Bronchial epithelial cell (primary cell): ENCODE measurements at regions not wholly inside any gene's neighbourhood (a gene's known extent, or its start where the extent isn't known, plus 50 kb on each side); places are given as distances from the start of the nearest gene placed in this dataset.

ENCODE experiments used
- DNase-seq: peaks from one replicate; pipeline ENCODE4 v3.0.0-alpha.2; 2010; ENCODE audit warnings: low read depth
- FAIRE-seq: peaks from 2 replicates; lab custom pipeline; 2011; peaks lifted over from hg19 to GRCh38; lab: Jason Lieb, UNC
- H3K27me3 ChIP-seq: 2 replicates; pipeline ENCODE4 v1.5.1; 2011; ENCODE audit warnings: low read length; ENCODE audit not compliant: control insufficient read depth, insufficient read depth
- H3K36me3 ChIP-seq: 2 replicates; pipeline ENCODE4 v1.5.1; 2011; ENCODE audit warnings: low read length; ENCODE audit not compliant: control insufficient read depth, insufficient read depth
- H3K4me3 ChIP-seq: 2 replicates; pipeline ENCODE4 v1.5.1; 2011; ENCODE audit warnings: mild to moderate bottlenecking, low read depth, low read length, control low read depth
- CTCF ChIP-seq: IDR thresholded peaks from 2 replicates; pipeline ENCODE4 v1.5.1; 2011; ENCODE audit warnings: mild to moderate bottlenecking, moderate library complexity, low read length, control low read depth, inconsistent platforms; ENCODE audit not compliant: insufficient read depth, severe bottlenecking

- TF ChIP-seq CTCF: no peak
- no peak for FAIRE-seq
These were observed 1556.4 kb upstream of the ADGRL3 start for GRCh38 chr4:59643682-59644081.

GRCh38 chr4:59644765-59645164, 1555.4 kb upstream of the ADGRL3 start:
- H3K27me3 ChIP-seq: no peaks in the 10 kb centered on the region
- DNase-seq (no peak), FAIRE-seq (no peak)
- no peak overlapping the region for H3K4me3 ChIP-seq
- TF ChIP-seq CTCF: no peak
- H3K36me3 ChIP-seq: no peaks in the 10 kb centered on the region

More at GRCh38 chr4:59643682-59644081, 1556.4 kb upstream of the ADGRL3 start:
- no peak for DNase-seq
- no peaks in the 10 kb centered on the region for H3K36me3 ChIP-seq
- no peaks in the 10 kb centered on the region for H3K27me3 ChIP-seq
- no peak overlapping the region for H3K4me3 ChIP-seq

GRCh38 chr4:59646082-59646481, 1554.0 kb upstream of the ADGRL3 start:
- FAIRE-seq (no peak), DNase-seq (no peak)
- no peak for TF ChIP-seq CTCF
- Histone ChIP-seq H3K36me3 (no peaks in the 10 kb centered on the region), H3K4me3 (no peak overlapping the region), H3K27me3 (no peaks in the 10 kb centered on the region)

GRCh38 chr4:59647011-59647410, 1553.1 kb upstream of the ADGRL3 start:
- DNase-seq (no peak), FAIRE-seq (no peak)
- H3K4me3 ChIP-seq: no peak overlapping the region
- no peaks in the 10 kb centered on the region for H3K27me3 ChIP-seq
- no peaks in the 10 kb centered on the region for H3K36me3 ChIP-seq
- TF ChIP-seq CTCF: no peak

GRCh38 chr4:59647500-59647899, 1552.6 kb upstream of the ADGRL3 start:
- H3K4me3 ChIP-seq: no peak overlapping the region
- no peak for TF ChIP-seq CTCF
- H3K27me3 ChIP-seq: no peaks in the 10 kb centered on the region
- FAIRE-seq (no peak), DNase-seq (no peak)
- no peaks in the 10 kb centered on the region for H3K36me3 ChIP-seq

- FAIRE-seq: no peak
- H3K36me3 ChIP-seq: no peaks in the 10 kb centered on the region
- no peak overlapping the region for H3K4me3 ChIP-seq
- TF ChIP-seq CTCF: no peak
- H3K27me3 ChIP-seq: no peaks in the 10 kb centered on the region
- DNase-seq: no peak
These were observed 1549.3 kb upstream of the ADGRL3 start for GRCh38 chr4:59650861-59651260.
